ENCODE measurements at regions not wholly inside any gene's neighbourhood (a gene's known extent, or its start where the extent isn't known, plus 50 kb on each side); places are given as distances from the start of the nearest gene placed in this dataset.

GRCh38 chr6:1242021-1242420, 69.9 kb upstream of the FOXQ1 start:
- no peak overlapping the region for H2AFZ ChIP-seq (ENCODE audit: low read length)
- TF ChIP-seq EZH2 (IDR thresholded peaks at IDR 0.05; ENCODE audit: low read length, missing control alignments) (no peak), CTCF (conservative IDR thresholded peaks at IDR 0.05 in 1 of 2, IDR thresholded peaks at IDR 0.05 in 1 of 2; ENCODE audit: low read depth in 1 of 2, low read length in 2 of 2) (no peak)
- H3K9ac ChIP-seq (ENCODE audit: insufficient read depth, low read length), result no peak overlapping the region
- H3K4me2 ChIP-seq (ENCODE audit: extremely low read depth, insufficient read depth, low read length), result no peak overlapping the region
- no peaks in the 10 kb centered on the region for H3K27me3 ChIP-seq (ENCODE audit: control insufficient read depth, insufficient read depth, low read length)
- no peak for DNase-seq (ENCODE audit: low read depth in 2 of 2)
- H3K4me1 ChIP-seq (ENCODE audit: control insufficient read depth, extremely low read depth, insufficient read depth, low read length), result peaks cover 9% of the 10 kb centered on the region
- no peak overlapping the region for H3K27ac ChIP-seq (ENCODE audit: insufficient read depth, low read length)
- no peak overlapping the region for H3K4me3 ChIP-seq (replicated peaks in 1 of 4; ENCODE audit: control extremely low read depth in 1 of 4, insufficient read depth in 1 of 4, low read depth in 3 of 4, low read length in 4 of 4)
- H3K79me2 ChIP-seq (ENCODE audit: control insufficient read depth, insufficient read depth, low read length), result no peaks in the 10 kb centered on the region
- H3K36me3 ChIP-seq (ENCODE audit: control insufficient read depth, insufficient read depth, low read length), result no peaks in the 10 kb centered on the region
- no peaks in the 10 kb centered on the region for H4K20me1 ChIP-seq (ENCODE audit: control insufficient read depth, extremely low read depth, insufficient read depth, low read length)
- no peaks in the 10 kb centered on the region for H3K9me3 ChIP-seq (ENCODE audit: control insufficient read depth, insufficient read depth, low read depth, low read length)

DNA sequence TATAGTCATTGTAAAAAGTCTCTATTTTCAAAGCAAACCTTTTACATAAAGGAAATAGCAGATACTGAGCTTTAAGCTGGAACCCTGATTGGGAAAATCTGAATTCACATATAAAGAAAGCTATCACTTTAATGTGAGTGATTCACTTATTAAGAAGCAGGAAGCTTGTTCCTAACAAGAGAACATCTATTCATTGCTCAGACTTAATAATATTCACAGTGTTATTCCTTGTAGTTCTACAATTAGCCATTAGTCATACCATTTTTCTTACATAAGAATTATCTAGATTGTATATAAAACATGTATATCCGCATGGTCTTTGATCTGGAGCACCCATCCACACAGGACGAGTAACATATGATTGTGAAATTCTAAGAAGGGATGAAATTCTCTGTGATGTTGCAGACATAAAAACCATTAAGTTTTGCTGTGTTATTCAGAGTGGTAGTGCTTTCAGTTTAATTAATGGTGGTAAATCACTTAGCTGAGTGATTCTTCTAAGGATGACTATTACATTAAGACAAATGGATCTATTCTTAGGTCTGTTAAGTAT, 71.1 kb upstream of the FOXQ1 start:
- Histone ChIP-seq H3K9ac (ENCODE audit: insufficient read depth, low read length) (no peak overlapping the region), H3K79me2 (ENCODE audit: control insufficient read depth, insufficient read depth, low read length) (no peaks in the 10 kb centered on the region), H3K27me3 (ENCODE audit: control insufficient read depth, insufficient read depth, low read length) (no peaks in the 10 kb centered on the region), H3K4me3 (replicated peaks in 1 of 4; ENCODE audit: control extremely low read depth in 1 of 4, insufficient read depth in 1 of 4, low read depth in 3 of 4, low read length in 4 of 4) (no peak overlapping the region), H2AFZ (ENCODE audit: low read length) (no peak overlapping the region), H3K36me3 (ENCODE audit: control insufficient read depth, insufficient read depth, low read length) (no peaks in the 10 kb centered on the region), H3K27ac (ENCODE audit: insufficient read depth, low read length) (no peak overlapping the region), H3K4me1 (ENCODE audit: control insufficient read depth, extremely low read depth, insufficient read depth, low read length) (peaks cover 9% of the 10 kb centered on the region), H3K9me3 (ENCODE audit: control insufficient read depth, insufficient read depth, low read depth, low read length) (no peaks in the 10 kb centered on the region), H3K4me2 (ENCODE audit: extremely low read depth, insufficient read depth, low read length) (peak overlapping the region; percentile 9), H4K20me1 (ENCODE audit: control insufficient read depth, extremely low read depth, insufficient read depth, low read length) (no peaks in the 10 kb centered on the region)
- DNase-seq (ENCODE audit: low read depth in 2 of 2), result peak in 1 of 2 donors; percentile 24
- TF ChIP-seq CTCF (conservative IDR thresholded peaks at IDR 0.05 in 1 of 2, IDR thresholded peaks at IDR 0.05 in 1 of 2; ENCODE audit: low read depth in 1 of 2, low read length in 2 of 2) (no peak), EZH2 (IDR thresholded peaks at IDR 0.05; ENCODE audit: low read length, missing control alignments) (no peak)

DNA sequence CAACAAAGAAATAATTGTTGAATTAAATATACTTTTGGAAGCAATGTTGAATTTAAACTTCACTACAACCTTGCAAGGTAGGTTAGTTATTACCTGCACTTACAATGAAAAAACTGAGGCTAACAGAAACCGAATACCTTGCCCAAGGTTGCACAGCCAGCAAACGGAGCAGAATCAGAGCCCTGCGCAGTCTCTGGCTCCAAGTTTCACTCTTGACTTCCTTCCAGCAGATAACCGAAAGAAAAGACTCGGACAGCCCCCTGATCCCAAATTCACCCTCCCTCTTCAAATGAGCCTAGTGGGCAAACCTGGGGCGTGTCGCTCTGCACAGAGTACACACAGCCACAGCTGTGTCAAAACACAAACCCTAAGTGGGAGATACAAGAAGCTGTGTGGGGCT, 72.1 kb upstream of the FOXQ1 start:
- DNase-seq (ENCODE audit: low read depth in 2 of 2), result no peak
- Histone ChIP-seq H3K4me1 (ENCODE audit: control insufficient read depth, extremely low read depth, insufficient read depth, low read length) (peaks cover 9% of the 10 kb centered on the region), H3K4me3 (replicated peaks in 1 of 4; ENCODE audit: control extremely low read depth in 1 of 4, insufficient read depth in 1 of 4, low read depth in 3 of 4, low read length in 4 of 4) (no peak overlapping the region), H3K4me2 (ENCODE audit: extremely low read depth, insufficient read depth, low read length) (no peak overlapping the region), H3K36me3 (ENCODE audit: control insufficient read depth, insufficient read depth, low read length) (no peaks in the 10 kb centered on the region), H4K20me1 (ENCODE audit: control insufficient read depth, extremely low read depth, insufficient read depth, low read length) (no peaks in the 10 kb centered on the region), H3K9ac (ENCODE audit: insufficient read depth, low read length) (no peak overlapping the region), H3K27me3 (ENCODE audit: control insufficient read depth, insufficient read depth, low read length) (no peaks in the 10 kb centered on the region), H3K9me3 (ENCODE audit: control insufficient read depth, insufficient read depth, low read depth, low read length) (no peaks in the 10 kb centered on the region), H3K27ac (ENCODE audit: insufficient read depth, low read length) (no peak overlapping the region), H2AFZ (ENCODE audit: low read length) (no peak overlapping the region), H3K79me2 (ENCODE audit: control insufficient read depth, insufficient read depth, low read length) (no peaks in the 10 kb centered on the region)
- TF ChIP-seq EZH2 (IDR thresholded peaks at IDR 0.05; ENCODE audit: low read length, missing control alignments) (no peak), CTCF (conservative IDR thresholded peaks at IDR 0.05 in 1 of 2, IDR thresholded peaks at IDR 0.05 in 1 of 2; ENCODE audit: low read depth in 1 of 2, low read length in 2 of 2) (no peak)
